ENCODE measurements at regions not wholly inside any gene's neighbourhood (a gene's known extent, or its start where the extent isn't known, plus 50 kb on each side); places are given as distances from the start of the nearest gene placed in this dataset.

DNA sequence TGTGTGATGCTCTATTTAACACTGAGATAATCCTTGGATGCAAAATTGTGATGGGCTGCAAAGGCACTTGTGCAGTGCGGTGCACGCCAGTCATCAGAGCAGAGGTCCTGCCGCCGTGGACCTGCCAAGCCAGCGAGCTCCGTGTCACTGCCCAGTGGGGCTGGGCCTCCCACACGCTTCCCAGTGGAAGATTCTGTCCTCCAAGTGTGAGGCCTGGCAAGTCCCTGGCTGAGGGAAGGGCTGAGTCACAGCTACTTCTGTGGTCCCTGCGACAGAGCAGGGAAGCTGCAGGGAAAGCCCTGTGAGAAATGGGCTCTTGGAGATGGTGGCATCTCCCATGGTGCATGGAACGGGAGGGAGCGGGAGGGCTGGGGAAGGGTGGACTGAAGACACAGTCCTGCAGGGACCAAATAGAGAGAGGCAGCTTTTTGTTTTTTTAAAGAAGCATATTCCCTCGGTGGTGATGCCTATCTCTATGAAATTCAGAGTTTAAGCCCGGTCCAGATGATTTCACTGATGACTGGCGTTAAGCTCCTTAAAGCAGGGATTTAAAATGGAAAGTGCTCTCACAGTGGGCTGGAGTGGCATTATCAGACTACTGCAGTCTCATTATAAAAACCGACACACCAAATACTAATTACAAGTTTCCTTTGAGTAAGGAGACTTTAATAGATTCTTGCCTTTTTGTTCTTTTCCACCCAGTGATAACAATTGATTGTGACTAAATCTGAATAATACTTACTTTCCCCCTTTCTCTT, 413.7 kb downstream of the QKI start:
- TF ChIP-seq BHLHE40 (IDR thresholded peaks at IDR 0.05; ENCODE audit: borderline replicate concordance) (no peak), ELF4 (IDR thresholded peaks at IDR 0.05) (no peak), ARNT (IDR thresholded peaks at IDR 0.05) (no peak), FOXK2 (IDR thresholded peaks at IDR 0.05) (no peak), HDGF (IDR thresholded peaks at IDR 0.05; ENCODE audit: borderline replicate concordance) (no peak), SUZ12 (IDR thresholded peaks at IDR 0.05) (no peak)
- TF ChIP-seq, protein P1, sequence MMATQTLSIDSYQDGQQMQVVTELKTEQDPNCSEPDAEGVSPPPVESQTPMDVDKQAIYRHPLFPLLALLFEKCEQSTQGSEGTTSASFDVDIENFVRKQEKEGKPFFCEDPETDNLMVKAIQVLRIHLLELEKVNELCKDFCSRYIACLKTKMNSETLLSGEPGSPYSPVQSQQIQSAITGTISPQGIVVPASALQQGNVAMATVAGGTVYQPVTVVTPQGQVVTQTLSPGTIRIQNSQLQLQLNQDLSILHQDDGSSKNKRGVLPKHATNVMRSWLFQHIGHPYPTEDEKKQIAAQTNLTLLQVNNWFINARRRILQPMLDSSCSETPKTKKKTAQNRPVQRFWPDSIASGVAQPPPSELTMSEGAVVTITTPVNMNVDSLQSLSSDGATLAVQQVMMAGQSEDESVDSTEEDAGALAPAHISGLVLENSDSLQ (IDR thresholded peaks at IDR 0.05), result no peak

Data from HEK293T (cell line).